Fibroblast of lung (primary cell): ENCODE measurements at regions not wholly inside any gene's neighbourhood (a gene's known extent, or its start where the extent isn't known, plus 50 kb on each side); places are given as distances from the start of the nearest gene placed in this dataset.

ENCODE experiments used
- CTCF ChIP-seq, 2 donors: IDR thresholded peaks in 1 of 2; conservative IDR thresholded peaks in 1 of 2; 1 replicate in 1 of 2; 2 replicates in 1 of 2; pipeline ENCODE4 v1.5.1; 2011 to 2012; ENCODE audit warnings: low read length in 2 of 2, control low read depth in 1 of 2, inconsistent platforms in 1 of 2, low read depth in 1 of 2, mild to moderate bottlenecking in 1 of 2
- EZH2 ChIP-seq: IDR thresholded peaks from 2 replicates; pipeline ENCODE4 v1.5.1; 2012; ENCODE audit warnings: low read length, control low read depth, mild to moderate bottlenecking; ENCODE audit errors: missing control alignments

- TF ChIP-seq CTCF (conservative IDR thresholded peaks at IDR 0.05 in 1 of 2, IDR thresholded peaks at IDR 0.05 in 1 of 2; ENCODE audit: low read depth in 1 of 2, low read length in 2 of 2) (no peak), EZH2 (no peak)
Observed at GRCh38 chr14:71773898-71774481, 158.2 kb upstream of the RGS6 start.
